ENCODE measurements at regions not wholly inside any gene's neighbourhood (a gene's known extent, or its start where the extent isn't known, plus 50 kb on each side); places are given as distances from the start of the nearest gene placed in this dataset.

GRCh38 chr22:34481090-34481489 is 560.8 kb upstream of the LARGE1 start:
- TF ChIP-seq CTCF (IDR thresholded peaks at IDR 0.05) (no peak), POLR2A (IDR thresholded peaks at IDR 0.05) (no peak), EP300 (IDR thresholded peaks at IDR 0.05) (no peak), POLR2AphosphoS5 (IDR thresholded peaks at IDR 0.05) (no peak)
